Esophagus (tissue), 2 donors: ENCODE measurements at regions not wholly inside any gene's neighbourhood (a gene's known extent, or its start where the extent isn't known, plus 50 kb on each side); places are given as distances from the start of the nearest gene placed in this dataset.
"Not testable (repeated sequence)": the region's sequence is repeated elsewhere in the genome, so short reads cannot be mapped to it uniquely, and the experiment has no call there.

Experiments
- H3K27ac ChIP-seq, 2 donors: one replicate each; pipeline ENCODE4 v1.5.1; 2013; ENCODE audit warnings: low read depth in 2 of 2, mild to moderate bottlenecking in 2 of 2, inconsistent platforms in 1 of 2, low read length in 1 of 2, moderate library complexity in 1 of 2
- H3K27me3 ChIP-seq, 2 donors: one replicate each; pipeline ENCODE4 v1.6.1; 2013; ENCODE audit warnings: low read length in 2 of 2, control low read depth in 1 of 2, mild to moderate bottlenecking in 1 of 2; ENCODE audit not compliant: insufficient read depth in 2 of 2, control insufficient read depth in 1 of 2
- H3K36me3 ChIP-seq, 2 donors: one replicate each; pipeline ENCODE4 v1.6.1; 2013; ENCODE audit warnings: low read length in 1 of 2; ENCODE audit not compliant: control insufficient read depth in 2 of 2, insufficient read depth in 2 of 2
- H3K4me1 ChIP-seq, 2 donors: one replicate each; pipeline ENCODE4 v1.6.1; 2013; ENCODE audit warnings: low read length in 1 of 2; ENCODE audit not compliant: control insufficient read depth in 2 of 2, insufficient read depth in 2 of 2
- H3K4me3 ChIP-seq, 2 donors: one replicate each; pipeline ENCODE4 v1.5.1; 2013; ENCODE audit warnings: low read length in 2 of 2, mild to moderate bottlenecking in 2 of 2, low read depth in 1 of 2, moderate library complexity in 1 of 2
- H3K9me3 ChIP-seq, 2 donors: one replicate each; pipeline ENCODE4 v1.6.1; 2013; ENCODE audit warnings: mild to moderate bottlenecking in 2 of 2, low read depth in 1 of 2, low read length in 1 of 2, moderate library complexity in 1 of 2; ENCODE audit not compliant: control insufficient read depth in 2 of 2, insufficient read depth in 1 of 2
- WGBS, 2 donors: extraction: QIAGEN DNeasy Blood & Tissue Kit; methylation state at CpG; one replicate each; pipeline ENCODE4 v1.1.7; 2013; 5-methylcytosine and 5-hydroxymethylcytosine counted together
- donor health status: healthy with polysubstance abuse.
- donor health status: Bipolar disorder and iron deficiency.

- no peaks in the 10 kb centered on the region for H3K36me3 ChIP-seq
- H3K27ac ChIP-seq: no peak overlapping the region
- H3K4me3 ChIP-seq: no peak overlapping the region
- H3K4me1 ChIP-seq: peaks cover 3 to 8% of the 10 kb centered on the region in 2 donors
- 82 to 88% methylated on average over 8 of the region's 8 CpGs for WGBS, 2 donors
- no peaks in the 10 kb centered on the region for H3K27me3 ChIP-seq
- H3K9me3 ChIP-seq: peaks cover 0 to 2% of the 10 kb centered on the region in 2 donors
Measured at GRCh38 chr16:85201574-85201973, 89.3 kb upstream of the CIBAR2 start.

- H3K9me3 ChIP-seq: peaks cover 0 to 2% of the 10 kb centered on the region in 2 donors
- H3K27me3 ChIP-seq: no peaks in the 10 kb centered on the region
- 75 to 78% methylated on average over 14 of the region's 14 CpGs for WGBS, 2 donors
- H3K4me1 ChIP-seq: peaks cover 5 to 8% of the 10 kb centered on the region in 2 donors
- H3K36me3 ChIP-seq: no peaks in the 10 kb centered on the region
- H3K27ac ChIP-seq: no peak overlapping the region
- no peak overlapping the region for H3K4me3 ChIP-seq
Measured at GRCh38 chr16:85202051-85202601, 89.9 kb upstream of the CIBAR2 start.

- H3K4me3 ChIP-seq: no peak overlapping the region
- 55 to 69% methylated on average over 21 of the region's 21 CpGs for WGBS, 2 donors
Measured at GRCh38 chr16:85202631-85203461, 90.6 kb upstream of the CIBAR2 start.

GRCh38 chr16:85203462-85203813 is 91.2 kb upstream of the CIBAR2 start:
- no peaks in the 10 kb centered on the region for H3K27me3 ChIP-seq
- peaks cover 10 to 12% of the 10 kb centered on the region in 2 donors for H3K4me1 ChIP-seq
- no peak overlapping the region for H3K4me3 ChIP-seq
- H3K9me3 ChIP-seq: peaks cover 0 to 2% of the 10 kb centered on the region in 2 donors
- 86% methylated on average over 5 of the region's 5 CpGs for whole genome bisulfite sequencing, 2 donors
- no peaks in the 10 kb centered on the region for H3K36me3 ChIP-seq
- H3K27ac ChIP-seq: no peak overlapping the region

More at GRCh38 chr16:85202631-85203461, 90.6 kb upstream of the CIBAR2 start:
- Histone ChIP-seq H3K27ac (no peak overlapping the region), H3K36me3 (no peaks in the 10 kb centered on the region), H3K27me3 (no peaks in the 10 kb centered on the region), H3K4me1 (peaks cover 10 to 11% of the 10 kb centered on the region in 2 donors), H3K9me3 (peaks cover 0 to 2% of the 10 kb centered on the region in 2 donors)

- Histone ChIP-seq H3K36me3 (no peaks in the 10 kb centered on the region), H3K27ac (no peak overlapping the region), H3K9me3 (peaks cover 0 to 2% of the 10 kb centered on the region in 2 donors), H3K27me3 (no peaks in the 10 kb centered on the region), H3K4me1 (peaks cover 10 to 12% of the 10 kb centered on the region in 2 donors), H3K4me3 (no peak overlapping the region)
- 64 to 76% methylated on average over 7 of the region's 7 CpGs for WGBS, 2 donors
Measured at GRCh38 chr16:85204242-85205010, 92.2 kb upstream of the CIBAR2 start.

- 88 to 93% methylated on average over 6 of the region's 6 CpGs for WGBS, 2 donors
- H3K9me3 ChIP-seq, H3K27me3 ChIP-seq, H3K36me3 ChIP-seq, H3K27ac ChIP-seq, H3K4me3 ChIP-seq: not testable (repeated sequence)
- peaks cover 10 to 12% of the 10 kb centered on the region in 2 donors for H3K4me1 ChIP-seq
Measured at GRCh38 chr16:85205257-85205656, 93.0 kb upstream of the CIBAR2 start.

- no peaks in the 10 kb centered on the region for H3K27me3 ChIP-seq
- no peak overlapping the region for H3K27ac ChIP-seq
- peaks cover 0 to 2% of the 10 kb centered on the region in 2 donors for H3K9me3 ChIP-seq
- peaks cover 10 to 12% of the 10 kb centered on the region in 2 donors for H3K4me1 ChIP-seq
- WGBS, 2 donors: 39 to 43% methylated on average over 23 of the region's 23 CpGs
- no peaks in the 10 kb centered on the region for H3K36me3 ChIP-seq
- H3K4me3 ChIP-seq: no peak overlapping the region
Measured at GRCh38 chr16:85205747-85206471, 93.6 kb upstream of the CIBAR2 start.

- peaks cover 0 to 2% of the 10 kb centered on the region in 2 donors for H3K9me3 ChIP-seq
- no peaks in the 10 kb centered on the region for H3K36me3 ChIP-seq
- H3K4me3 ChIP-seq: no peak overlapping the region
- H3K4me1 ChIP-seq: peaks cover 12 to 14% of the 10 kb centered on the region in 2 donors
- H3K27me3 ChIP-seq: no peaks in the 10 kb centered on the region
- 20 to 26% methylated on average over 20 to 31 of the region's 31 CpGs for WGBS, 2 donors
- peak overlapping the region in 1 of 2 donors; percentile 16 for H3K27ac ChIP-seq
Measured at GRCh38 chr16:85206472-85207356, 94.4 kb upstream of the CIBAR2 start.
